NB4 (cell line): ENCODE measurements at regions not wholly inside any gene's neighbourhood (a gene's known extent, or its start where the extent isn't known, plus 50 kb on each side); places are given as distances from the start of the nearest gene placed in this dataset.

Experiments used
- CTCF ChIP-seq: IDR thresholded peaks from one replicate; pipeline ENCODE4 v1.5.1; 2012; ENCODE audit warnings: low read depth, low read length
- MYC ChIP-seq: IDR thresholded peaks from 2 replicates; pipeline ENCODE4 v1.6.1; 2011; ENCODE audit warnings: low read depth, low read length

GRCh38 chr9:38486056-38486615, 61.9 kb upstream of the IGFBPL1 start:
- TF ChIP-seq MYC (no peak), CTCF (no peak)
